H1 (cell line): ENCODE measurements at regions not wholly inside any gene's neighbourhood (a gene's known extent, or its start where the extent isn't known, plus 50 kb on each side); places are given as distances from the start of the nearest gene placed in this dataset.

Experiments
- CTCF ChIA-PET: fragments of 300-600 bp; sonication (Branson Sonifier 250); formaldehyde crosslinking; loops from one replicate; lab custom pipeline; 2021; ENCODE audit not compliant: partially characterized antibody; lab: Charles Lee
- POLR2A ChIA-PET: fragments of 300-600 bp; sonication (Branson Sonifier 250); formaldehyde crosslinking; loops from one replicate; lab custom pipeline; 2021; ENCODE audit warnings: inconsistent platforms; ENCODE audit not compliant: partially characterized antibody; lab: Charles Lee
- DNase-seq, 2 experiments: peaks; one replicate each; pipeline versions ENCODE4 v3.0.0 to v3.0.0-alpha.2; 2010 to 2022; ENCODE audit warnings: low spot score in 2 of 2, low read depth in 1 of 2, mixed read lengths in 1 of 2
- FAIRE-seq: peaks from 2 replicates; lab custom pipeline; 2011; peaks lifted over from hg19 to GRCh38; lab: Jason Lieb, UNC
- H2AFZ ChIP-seq: 2 replicates; pipeline ENCODE4 v1.8.1; 2012; ENCODE audit warnings: low read length, inconsistent platforms
- H2AK5ac ChIP-seq: 2 replicates; pipeline ENCODE4 v1.6.1; 2013; ENCODE audit warnings: low read depth, low read length
- H2BK120ac ChIP-seq: replicated peaks from 2 replicates; pipeline ENCODE3; 2013; ENCODE audit warnings: low read depth, low read length, inconsistent platforms
- H2BK12ac ChIP-seq: 2 replicates; pipeline ENCODE4 v1.6.1; 2013; ENCODE audit warnings: low read depth, low read length
- H2BK15ac ChIP-seq: 2 replicates; pipeline ENCODE4 v1.6.1; 2013; ENCODE audit warnings: low read length
- H2BK20ac ChIP-seq: 2 replicates; pipeline ENCODE4 v1.6.1; 2013; ENCODE audit warnings: low read length
- H2BK5ac ChIP-seq: 2 replicates; pipeline ENCODE4 v1.6.1; 2013; ENCODE audit warnings: low read depth, low read length
- H3K14ac ChIP-seq: 2 replicates; pipeline ENCODE4 v1.6.1; 2013; ENCODE audit warnings: inconsistent platforms; ENCODE audit not compliant: insufficient read length
- H3K18ac ChIP-seq: 2 replicates; pipeline ENCODE4 v1.6.1; 2013; ENCODE audit warnings: low read length; ENCODE audit errors: extremely low read depth
- H3K23ac ChIP-seq: 2 replicates; pipeline ENCODE4 v1.6.1; 2013; ENCODE audit warnings: inconsistent platforms; ENCODE audit not compliant: insufficient read length
- H3K23me2 ChIP-seq: 2 replicates; pipeline ENCODE4 v1.6.1; 2013; ENCODE audit warnings: low read depth, low read length
- H3K27ac ChIP-seq: 2 replicates; pipeline ENCODE4 v1.6.1; 2011; ENCODE audit warnings: low read depth, low read length, inconsistent platforms
- H3K27me3 ChIP-seq, 4 experiments: replicated peaks in 1 of 4; 1 replicate in 1 of 4; 2 replicates in 3 of 4; pipeline versions ENCODE4 v1.6.1 to v1.8.1; 2011 to 2013; ENCODE audit warnings: low read length in 3 of 4, mild to moderate bottlenecking in 3 of 4, inconsistent platforms in 2 of 4, mixed read lengths in 2 of 4, moderate library complexity in 1 of 4; ENCODE audit not compliant: control insufficient read depth in 3 of 4, insufficient read depth in 3 of 4; ENCODE audit errors: extremely low read depth in 1 of 4
- H3K36me3 ChIP-seq, 4 experiments: 2 replicates each; pipeline versions ENCODE4 v1.6.1 to v1.8.1; 2011 to 2013; ENCODE audit warnings: mild to moderate bottlenecking in 4 of 4, low read length in 3 of 4, moderate library complexity in 2 of 4, control low read depth in 1 of 4, inconsistent platforms in 1 of 4; ENCODE audit not compliant: insufficient read depth in 4 of 4, control insufficient read depth in 2 of 4
- H3K4ac ChIP-seq: replicated peaks from 2 replicates; pipeline ENCODE3; 2013; ENCODE audit warnings: low read length, low read depth, mixed read lengths, inconsistent platforms; ENCODE audit not compliant: insufficient read length
- H3K4me1 ChIP-seq, 4 experiments: replicated peaks in 1 of 4; 1 replicate in 1 of 4; 2 replicates in 3 of 4; pipeline versions ENCODE4 v1.6.1 to v1.8.1; 2011 to 2013; ENCODE audit warnings: low read length in 3 of 4, inconsistent platforms in 2 of 4, mixed read lengths in 1 of 4; ENCODE audit not compliant: insufficient read depth in 4 of 4, control insufficient read depth in 3 of 4
- H3K4me2 ChIP-seq, 2 experiments: 2 replicates each; pipeline versions ENCODE4 v1.6.1 to v1.8.1; 2011 to 2013; ENCODE audit warnings: low read depth in 2 of 2, low read length in 2 of 2, control low read depth in 1 of 2, inconsistent platforms in 1 of 2, mild to moderate bottlenecking in 1 of 2; ENCODE audit not compliant: insufficient read depth in 1 of 2
- H3K4me3 ChIP-seq, 4 experiments: fragments of 200-600, 300-600 bp in 1 of 4; sonication (generic), shearing (Covaris generic), sonication (Bioruptor Twin) in 1 of 4; 2 replicates each; pipeline versions ENCODE4 v1.5.1 to v1.8.1; 2011 to 2016; ENCODE audit warnings: low read length in 4 of 4, low read depth in 3 of 4, control low read depth in 2 of 4, inconsistent platforms in 2 of 4, mild to moderate bottlenecking in 2 of 4, mixed read lengths in 1 of 4, moderate library complexity in 1 of 4; ENCODE audit not compliant: insufficient read depth in 2 of 4; ENCODE audit errors: extremely low read depth in 1 of 4
- H3K56ac ChIP-seq: replicated peaks from 2 replicates; pipeline ENCODE3; 2013; ENCODE audit warnings: low read depth, mild to moderate bottlenecking, mixed read lengths, low read length, inconsistent platforms; ENCODE audit not compliant: insufficient read length
- H3K79me1 ChIP-seq: 2 replicates; pipeline ENCODE4 v1.6.1; 2013; ENCODE audit warnings: low read depth, low read length, control low read depth
- H3K79me2 ChIP-seq, 2 experiments: 2 replicates each; pipeline versions ENCODE4 v1.6.1 to v1.8.1; 2012 to 2013; ENCODE audit warnings: low read length in 2 of 2, mild to moderate bottlenecking in 2 of 2, inconsistent platforms in 1 of 2; ENCODE audit not compliant: insufficient read depth in 2 of 2, control insufficient read depth in 1 of 2
- H3K9ac ChIP-seq, 4 experiments: replicated peaks in 1 of 4; 1 replicate in 1 of 4; 2 replicates in 3 of 4; pipeline versions ENCODE4 v1.6.1 to v1.8.1; 2011 to 2013; ENCODE audit warnings: low read depth in 3 of 4, low read length in 3 of 4, control low read depth in 2 of 4, mild to moderate bottlenecking in 2 of 4, moderate library complexity in 2 of 4, inconsistent platforms in 1 of 4; ENCODE audit errors: extremely low read depth in 1 of 4
- H3K9me3 ChIP-seq, 2 experiments: 2 replicates each; pipeline versions ENCODE4 v1.6.1 to v1.8.1; 2012 to 2013; ENCODE audit warnings: mild to moderate bottlenecking in 2 of 2, moderate library complexity in 2 of 2, control low read depth in 1 of 2, inconsistent platforms in 1 of 2, low read depth in 1 of 2, low read length in 1 of 2, mixed read lengths in 1 of 2; ENCODE audit not compliant: insufficient read depth in 2 of 2
- H4K20me1 ChIP-seq, 2 experiments: replicated peaks in 1 of 2; 2 replicates each; pipeline versions ENCODE3 to v1.8.1; 2011 to 2013; ENCODE audit warnings: inconsistent platforms in 2 of 2, low read length in 2 of 2, mild to moderate bottlenecking in 1 of 2; ENCODE audit not compliant: insufficient read depth in 2 of 2, control insufficient read depth in 1 of 2
- H4K5ac ChIP-seq: 2 replicates; pipeline ENCODE4 v1.6.1; 2013; ENCODE audit warnings: low read length, low read depth, mixed read lengths, inconsistent platforms; ENCODE audit not compliant: insufficient read length
- H4K8ac ChIP-seq: 2 replicates; pipeline ENCODE4 v1.8.0; 2013; ENCODE audit warnings: mild to moderate bottlenecking, moderate library complexity, low read length, inconsistent platforms; ENCODE audit not compliant: insufficient read depth; ENCODE audit errors: extremely low read depth
- H4K91ac ChIP-seq: replicated peaks from 2 replicates; pipeline ENCODE3; 2013; ENCODE audit warnings: low read length, mixed read lengths, inconsistent platforms; ENCODE audit not compliant: insufficient read length
- JUND ChIP-seq: IDR thresholded peaks from 2 replicates; pipeline ENCODE4 v1.6.1; 2011; ENCODE audit warnings: mild to moderate bottlenecking, improper control_type of control experiment, low read length
- WGBS, 2 experiments: shearing (Covaris generic) in 1 of 2; methylation state at CpG; one replicate each; pipeline versions ENCODE4 v1.1.6 to v1.1.7; 2013 to 2015; ENCODE audit warnings: low lambda C conversion rate in 2 of 2, mixed read lengths in 2 of 2, inconsistent platforms in 1 of 2, low coverage in 1 of 2, missing lambda C conversion rate in 1 of 2; ENCODE audit not compliant: insufficient replicate concordance in 2 of 2, insufficient coverage in 1 of 2, insufficient read length in 1 of 2; ENCODE audit errors: extremely low coverage in 1 of 2, missing lambda C conversion rate in 1 of 2; 5-methylcytosine and 5-hydroxymethylcytosine counted together
- TF ChIP-seq, protein P1 (sequence below): IDR thresholded peaks from 2 replicates; pipeline ENCODE4 v1.6.1; 2011; ENCODE audit warnings: low read length, improper control_type of control experiment
- TF ChIP-seq, protein P2 (sequence below): IDR thresholded peaks from 2 replicates; pipeline ENCODE4 v1.6.1; 2012; ENCODE audit warnings: inconsistent platforms

DNA sequence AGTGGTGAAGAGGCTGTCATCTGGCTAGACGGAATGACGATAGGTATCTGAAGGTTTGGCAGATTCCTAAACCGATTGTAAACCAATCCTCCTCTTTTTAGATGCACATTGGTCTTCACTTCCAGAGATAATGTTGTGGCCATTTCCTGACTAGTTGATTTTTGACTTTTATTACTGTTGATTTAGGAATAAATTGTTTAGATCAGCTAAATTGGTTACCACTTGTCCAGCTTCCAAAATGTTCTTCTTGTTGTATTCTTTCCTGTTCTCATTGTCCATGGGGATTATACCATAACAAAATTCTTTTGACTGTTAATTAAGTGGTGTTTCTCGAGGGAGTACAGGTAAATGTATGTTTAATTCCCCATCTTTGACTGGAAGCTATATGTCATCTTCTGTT, 119.7 kb downstream of the MACROH2A1 start:
- no peak overlapping the region for H2BK15ac ChIP-seq
- H3K9me3 ChIP-seq, result no peaks in the 10 kb centered on the region
- FAIRE-seq, result no peak
- H3K27ac ChIP-seq, result no peak overlapping the region
- H2BK120ac ChIP-seq, result no peak overlapping the region
- H3K56ac ChIP-seq, result no peak overlapping the region
- H2AFZ ChIP-seq, result no peak overlapping the region
- no peak overlapping the region for H2BK20ac ChIP-seq
- ChIA-PET CTCF (interaction anchor here (0.9 to 1.3 kb wide), 2 partner anchors 9 to 12 kb away, joined by 3 read pairs; no protein-coding TSS in a partner anchor), POLR2A (no interaction called here)
- H3K27me3 ChIP-seq, result peaks cover 0 to 1% (median 0%) of the 10 kb centered on the region in 4 experiments; a peak in 1 of 7 replicates
- no peak overlapping the region for H3K9ac ChIP-seq
- no peaks in the 10 kb centered on the region for H3K36me3 ChIP-seq
- no peaks in the 10 kb centered on the region for H4K20me1 ChIP-seq
- H3K4me2 ChIP-seq, result no peak overlapping the region
- no peak overlapping the region for H4K5ac ChIP-seq
- WGBS, 2 experiments, result 90% methylated on average over 4 of the region's 4 CpGs; no CpG with 5 or more reads in 1 of the 2 experiments
- H2AK5ac ChIP-seq, result no peak overlapping the region
- no peak overlapping the region for H3K18ac ChIP-seq
- H3K23me2 ChIP-seq, result no peaks in the 10 kb centered on the region
- no peak overlapping the region for H4K91ac ChIP-seq
- DNase-seq, result no peak
- no peak overlapping the region for H3K14ac ChIP-seq
- no peak overlapping the region for H4K8ac ChIP-seq
- H3K79me2 ChIP-seq, result no peaks in the 10 kb centered on the region
- no peak overlapping the region for H3K23ac ChIP-seq
- H3K4me3 ChIP-seq, result no peak overlapping the region
- H3K79me1 ChIP-seq, result no peaks in the 10 kb centered on the region
- no peak overlapping the region for H2BK12ac ChIP-seq
- H2BK5ac ChIP-seq, result no peak overlapping the region
- H3K4me1 ChIP-seq, result no peaks in the 10 kb centered on the region
- no peak overlapping the region for H3K4ac ChIP-seq
- TF ChIP-seq JUND, result no peak
- TF ChIP-seq, protein P1, sequence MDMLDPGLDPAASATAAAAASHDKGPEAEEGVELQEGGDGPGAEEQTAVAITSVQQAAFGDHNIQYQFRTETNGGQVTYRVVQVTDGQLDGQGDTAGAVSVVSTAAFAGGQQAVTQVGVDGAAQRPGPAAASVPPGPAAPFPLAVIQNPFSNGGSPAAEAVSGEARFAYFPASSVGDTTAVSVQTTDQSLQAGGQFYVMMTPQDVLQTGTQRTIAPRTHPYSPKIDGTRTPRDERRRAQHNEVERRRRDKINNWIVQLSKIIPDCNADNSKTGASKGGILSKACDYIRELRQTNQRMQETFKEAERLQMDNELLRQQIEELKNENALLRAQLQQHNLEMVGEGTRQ, result no peak
- TF ChIP-seq, protein P2, sequence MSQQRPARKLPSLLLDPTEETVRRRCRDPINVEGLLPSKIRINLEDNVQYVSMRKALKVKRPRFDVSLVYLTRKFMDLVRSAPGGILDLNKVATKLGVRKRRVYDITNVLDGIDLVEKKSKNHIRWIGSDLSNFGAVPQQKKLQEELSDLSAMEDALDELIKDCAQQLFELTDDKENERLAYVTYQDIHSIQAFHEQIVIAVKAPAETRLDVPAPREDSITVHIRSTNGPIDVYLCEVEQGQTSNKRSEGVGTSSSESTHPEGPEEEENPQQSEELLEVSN, result no peak
